ENCODE measurements at regions not wholly inside any gene's neighbourhood (a gene's known extent, or its start where the extent isn't known, plus 50 kb on each side); places are given as distances from the start of the nearest gene placed in this dataset.
"Not testable (repeated sequence)": the region's sequence is repeated elsewhere in the genome, so short reads cannot be mapped to it uniquely, and the experiment has no call there.

DNA sequence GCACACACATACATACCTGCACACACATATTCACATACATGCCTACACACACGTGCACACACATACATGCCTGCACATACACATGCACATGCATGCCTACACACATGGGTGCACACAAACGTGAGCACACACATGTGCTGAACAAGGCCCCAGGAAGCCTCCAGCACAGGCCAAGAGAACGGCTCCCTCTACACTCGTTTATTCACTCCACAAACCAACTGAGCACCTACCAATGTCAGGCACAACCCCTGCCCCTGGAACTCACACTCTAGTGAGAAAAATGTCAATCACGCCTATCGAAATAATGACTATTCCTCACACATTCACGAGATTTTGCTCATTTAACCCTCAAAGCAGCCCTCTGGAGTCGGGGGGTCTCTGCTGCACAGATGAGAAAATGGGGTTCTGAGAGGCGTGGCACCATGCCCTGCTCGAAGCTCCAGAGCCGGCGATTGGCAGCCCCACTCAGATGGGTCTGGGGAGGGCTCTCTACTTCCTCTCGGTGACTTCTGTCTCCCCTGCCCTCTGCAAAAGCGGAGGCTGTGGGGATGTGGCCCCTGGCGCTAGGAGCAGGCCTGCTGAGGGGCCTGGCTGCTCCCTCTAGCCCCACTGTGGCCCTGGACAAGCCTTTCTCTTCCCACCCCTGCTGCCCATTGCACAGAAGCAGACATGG lies 90.2 kb upstream of the RUNX3 start:
- no peak for DNase-seq

DNA sequence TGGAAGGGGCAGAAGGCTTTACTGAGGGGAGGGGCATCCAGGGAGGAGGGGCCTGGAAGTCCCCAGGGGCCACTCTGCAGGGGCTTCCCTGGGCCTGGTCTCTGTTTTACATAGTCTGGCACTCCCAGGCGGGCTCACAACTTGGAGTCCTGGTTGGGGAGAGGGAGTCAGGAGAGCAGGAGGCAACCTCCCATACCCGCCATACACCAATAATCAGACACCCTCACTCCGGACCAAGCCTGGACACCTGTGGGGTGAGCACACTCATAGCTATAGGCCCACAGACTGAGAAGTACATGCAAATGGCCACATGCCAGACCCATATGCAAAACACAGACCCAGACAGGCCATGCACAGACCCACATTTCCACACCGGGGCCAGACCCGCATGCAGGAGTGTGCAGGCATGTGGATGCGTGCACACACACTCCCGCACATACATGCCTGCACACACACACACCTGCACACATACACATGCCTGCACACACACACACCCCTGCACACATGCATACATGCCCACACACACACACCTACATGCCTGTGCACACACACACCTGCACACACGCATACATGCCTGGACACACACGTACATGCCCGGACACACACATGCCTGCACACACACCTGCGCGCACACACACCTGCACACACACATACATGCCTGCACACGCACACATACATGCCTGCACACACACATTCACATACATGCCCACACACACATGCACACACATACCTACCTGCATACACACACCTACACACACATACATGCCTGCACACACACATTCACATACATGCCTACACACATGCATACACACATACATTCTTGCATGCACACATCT lies 89.5 kb upstream of the RUNX3 start:
- peak; percentile 16 for DNase-seq

DNA sequence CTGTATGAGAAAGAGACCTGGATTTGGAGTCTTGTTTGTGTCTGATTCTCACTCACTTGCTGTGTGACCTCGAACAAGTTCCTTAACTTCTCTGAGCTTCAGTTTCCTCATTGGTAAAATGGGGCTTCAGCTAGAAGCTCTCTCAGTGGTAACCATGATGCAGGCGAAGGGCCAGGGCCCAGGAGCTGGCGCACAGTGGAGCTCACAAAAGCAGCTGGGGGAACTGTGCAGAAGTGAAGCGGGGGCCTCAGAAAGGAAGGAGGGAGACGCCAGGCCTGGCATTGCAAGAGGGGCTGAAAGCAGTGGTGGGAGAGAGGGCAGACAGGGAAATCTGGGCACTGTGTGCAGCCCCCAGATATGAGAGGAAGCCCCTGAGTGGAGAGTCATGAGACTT lies 88.9 kb upstream of the RUNX3 start:
- DNase-seq: no peak

DNA sequence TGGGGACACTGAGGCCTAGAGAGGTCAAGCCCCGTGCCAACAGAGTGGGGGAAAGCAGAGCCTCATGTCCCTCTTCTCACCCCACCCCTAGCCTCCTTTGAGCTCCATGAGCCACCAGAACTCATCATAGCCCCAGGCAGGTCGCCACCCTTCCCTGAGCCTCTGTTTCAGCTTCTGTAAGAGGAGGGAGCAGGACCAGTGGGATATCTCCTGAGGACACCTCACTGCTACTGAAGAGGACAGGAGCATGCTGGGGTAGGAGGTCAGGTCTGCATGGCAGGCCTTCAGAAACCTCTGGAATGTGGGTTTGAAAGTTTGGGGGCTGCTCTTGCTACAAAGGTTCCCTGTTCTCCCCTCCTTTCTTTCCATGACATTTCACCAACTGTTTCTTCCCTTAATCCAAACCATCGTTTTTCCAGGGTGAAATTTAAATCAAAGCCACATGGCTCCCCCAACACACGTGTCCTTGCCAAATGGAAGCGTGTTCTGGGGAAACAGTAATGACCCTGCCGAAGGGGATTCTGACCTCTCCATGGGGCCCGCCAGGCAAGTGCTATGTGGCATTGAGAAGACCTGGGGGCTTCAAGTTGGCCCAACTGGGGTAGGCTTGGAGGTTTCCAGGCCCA lies 88.1 kb upstream of the RUNX3 start:
- DNase-seq: no peak

DNA sequence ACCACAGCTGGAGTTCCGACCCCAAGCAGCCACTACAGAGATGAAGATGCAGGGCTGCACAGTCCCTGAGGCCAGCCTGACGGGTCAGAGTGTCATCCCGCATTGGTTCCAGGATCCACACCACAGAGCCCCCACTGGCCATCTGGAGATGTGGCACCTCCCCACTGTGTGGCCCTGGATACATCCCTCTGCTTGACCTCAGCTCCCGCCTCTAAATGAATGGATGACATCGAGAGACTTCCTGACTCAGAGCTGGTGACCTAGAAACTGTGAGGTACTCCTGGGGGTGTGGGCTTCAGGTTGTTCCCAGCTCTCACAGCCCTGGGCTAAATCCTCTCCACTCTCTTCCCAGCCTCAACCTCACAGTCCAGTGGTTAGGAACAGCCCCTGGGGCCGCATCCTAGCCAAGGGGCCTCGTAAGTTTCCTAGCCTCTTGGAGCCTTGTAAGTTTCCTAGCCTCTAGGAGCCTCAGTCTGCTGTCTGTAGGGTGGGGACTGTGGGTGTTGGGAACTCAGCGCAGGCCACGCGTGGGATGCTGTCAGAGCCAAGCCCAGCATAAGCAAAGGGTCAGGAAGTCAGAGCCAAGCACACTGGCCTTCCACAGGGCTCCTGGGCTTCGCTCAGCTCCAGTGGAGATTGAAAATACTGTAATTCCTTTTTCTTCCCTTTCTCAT lies 87.5 kb upstream of the RUNX3 start:
- no peak for DNase-seq

DNA sequence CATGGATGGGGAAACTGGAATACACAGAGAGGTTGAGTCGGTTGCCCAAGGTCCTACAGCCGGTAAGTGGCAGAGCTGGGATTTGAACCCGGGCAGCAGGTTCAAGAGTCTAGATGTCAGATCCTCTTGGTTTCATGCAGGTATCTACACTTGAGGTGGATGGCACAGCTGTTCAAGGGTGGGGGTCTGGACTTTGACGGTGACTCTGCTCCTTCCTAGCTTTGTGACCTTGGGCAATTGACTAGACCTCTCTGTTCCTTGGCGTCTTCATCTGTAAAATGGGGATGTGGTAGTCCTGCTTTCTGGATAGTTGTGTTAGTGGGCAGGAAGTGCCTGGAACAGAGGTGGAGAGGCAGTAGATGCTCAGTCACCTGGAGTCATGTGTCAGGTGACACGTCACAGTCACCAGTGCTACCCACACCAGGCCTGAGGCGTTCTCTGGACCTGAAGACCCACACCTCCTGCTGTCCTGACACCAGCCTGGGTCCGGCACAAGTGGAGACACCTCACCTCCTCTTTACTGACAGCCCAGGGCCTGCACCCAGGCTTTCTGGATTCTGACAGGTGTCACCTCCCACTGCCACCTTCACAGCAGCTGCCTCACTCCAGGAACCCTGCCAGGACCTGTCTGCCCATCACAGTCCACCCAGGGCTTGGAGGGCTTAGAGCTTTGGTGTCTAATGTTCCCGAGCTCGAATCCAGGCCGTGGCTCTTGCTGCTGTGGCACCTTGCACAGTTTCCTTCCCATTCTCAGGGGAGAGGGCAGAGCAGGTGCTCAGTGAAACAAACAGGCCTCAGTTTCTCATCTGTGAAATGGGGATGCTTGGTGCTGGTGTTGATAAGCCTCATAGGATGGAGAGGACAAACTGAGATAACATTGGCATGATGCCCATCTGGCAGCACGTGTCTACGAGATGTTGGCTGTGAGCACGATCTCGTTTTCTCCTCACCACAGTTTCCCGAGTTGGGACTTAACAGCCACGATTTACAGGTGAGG lies 83.2 kb upstream of the RUNX3 start:
- DNase-seq: no peak

DNA sequence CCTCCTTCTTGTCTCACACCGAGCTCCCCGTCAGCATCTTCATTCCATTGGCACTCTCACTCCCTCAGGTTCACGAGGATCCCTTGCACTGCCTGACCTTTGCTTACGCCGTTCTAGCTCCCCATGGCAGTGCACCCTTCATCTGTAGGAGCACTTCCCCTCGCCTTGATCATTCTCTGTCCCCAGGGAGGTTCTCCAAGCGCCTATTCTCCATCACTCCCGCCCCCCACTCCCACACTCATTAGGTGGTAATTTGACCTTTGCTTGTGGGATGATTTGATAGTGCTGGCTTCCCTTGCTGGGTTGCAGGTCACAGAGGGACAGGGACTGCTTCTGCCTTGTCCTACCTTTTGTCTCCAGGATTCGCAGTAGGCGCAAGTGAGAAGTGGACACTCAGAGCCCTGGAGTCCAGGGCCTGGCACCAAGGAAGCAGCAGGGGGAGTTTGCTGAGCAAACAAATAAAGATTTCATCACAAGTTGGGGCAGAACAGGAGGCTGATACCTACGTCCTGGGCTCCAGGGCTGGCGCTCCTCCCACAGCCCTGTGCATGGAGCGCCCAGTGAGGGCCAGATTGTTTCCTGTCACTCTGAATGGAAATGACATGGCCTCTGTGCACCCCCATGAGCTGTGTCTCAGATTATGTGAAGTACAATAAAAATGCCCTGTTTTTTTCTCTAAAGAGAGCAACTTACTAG lies 82.0 kb upstream of the RUNX3 start:
- DNase-seq: no peak

DNA sequence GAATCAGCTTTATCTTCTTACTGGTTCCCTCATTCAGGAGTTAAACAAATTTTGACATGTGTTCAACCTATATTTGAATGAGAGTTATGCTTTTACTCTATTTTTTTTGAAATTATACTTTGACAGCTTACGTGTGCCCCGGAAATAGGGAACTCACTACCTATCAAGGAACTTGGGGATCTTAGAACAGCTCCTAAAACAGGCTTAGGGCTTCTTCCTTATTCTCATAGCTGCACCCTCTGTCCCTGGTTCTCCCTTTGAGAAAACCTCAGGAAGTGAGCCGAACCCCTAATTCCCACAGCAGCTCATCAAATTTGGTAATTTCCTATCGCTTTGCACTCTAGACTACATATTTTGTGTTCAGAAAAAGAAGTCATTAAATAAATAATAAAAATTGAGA lies 81.2 kb upstream of the RUNX3 start:
- DNase-seq: no peak

DNA sequence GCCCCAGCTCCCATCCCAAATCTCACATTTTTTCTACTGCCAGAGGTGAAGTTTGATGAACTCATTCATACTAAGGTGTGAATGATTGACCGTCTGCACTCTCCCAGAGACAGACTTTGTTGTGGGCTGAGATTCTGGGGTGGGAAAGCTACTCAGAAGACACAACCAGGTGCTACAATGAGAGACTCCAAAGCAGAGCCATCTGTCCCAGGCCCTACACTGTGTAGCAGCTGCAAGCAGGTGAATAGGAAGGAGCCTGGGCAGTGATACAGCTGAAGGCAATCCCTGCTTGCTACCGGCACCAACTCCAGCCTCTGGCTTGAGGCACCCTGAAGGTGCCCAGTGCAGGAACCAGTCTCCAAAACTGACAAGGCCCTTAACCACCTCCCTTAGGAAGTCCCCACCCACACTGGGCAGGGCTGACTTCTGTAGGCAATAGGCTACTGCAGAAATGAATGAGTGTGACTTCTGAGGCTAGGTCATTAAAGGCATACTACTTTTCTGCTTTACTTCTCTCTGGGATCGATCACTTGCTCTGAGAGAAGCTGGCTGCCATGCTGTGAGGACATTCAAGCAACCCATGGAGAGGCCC lies 79.7 kb upstream of the RUNX3 start:
- no peak for DNase-seq

DNA sequence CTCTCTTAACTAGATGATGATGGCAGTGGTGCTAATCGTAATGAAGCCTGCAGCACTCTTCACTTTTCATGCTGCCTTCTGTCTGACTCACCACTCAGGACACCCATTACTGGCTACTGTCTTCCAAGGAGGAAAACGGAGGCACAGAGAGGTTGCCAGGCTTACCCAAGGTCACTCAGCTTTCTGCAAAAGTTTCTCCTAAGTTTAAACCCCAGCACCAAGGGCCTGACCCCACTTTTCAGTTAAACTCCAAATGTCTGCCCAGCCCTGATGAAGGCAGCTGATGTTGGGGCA lies 78.1 kb upstream of the RUNX3 start:
- no peak for DNase-seq

DNA sequence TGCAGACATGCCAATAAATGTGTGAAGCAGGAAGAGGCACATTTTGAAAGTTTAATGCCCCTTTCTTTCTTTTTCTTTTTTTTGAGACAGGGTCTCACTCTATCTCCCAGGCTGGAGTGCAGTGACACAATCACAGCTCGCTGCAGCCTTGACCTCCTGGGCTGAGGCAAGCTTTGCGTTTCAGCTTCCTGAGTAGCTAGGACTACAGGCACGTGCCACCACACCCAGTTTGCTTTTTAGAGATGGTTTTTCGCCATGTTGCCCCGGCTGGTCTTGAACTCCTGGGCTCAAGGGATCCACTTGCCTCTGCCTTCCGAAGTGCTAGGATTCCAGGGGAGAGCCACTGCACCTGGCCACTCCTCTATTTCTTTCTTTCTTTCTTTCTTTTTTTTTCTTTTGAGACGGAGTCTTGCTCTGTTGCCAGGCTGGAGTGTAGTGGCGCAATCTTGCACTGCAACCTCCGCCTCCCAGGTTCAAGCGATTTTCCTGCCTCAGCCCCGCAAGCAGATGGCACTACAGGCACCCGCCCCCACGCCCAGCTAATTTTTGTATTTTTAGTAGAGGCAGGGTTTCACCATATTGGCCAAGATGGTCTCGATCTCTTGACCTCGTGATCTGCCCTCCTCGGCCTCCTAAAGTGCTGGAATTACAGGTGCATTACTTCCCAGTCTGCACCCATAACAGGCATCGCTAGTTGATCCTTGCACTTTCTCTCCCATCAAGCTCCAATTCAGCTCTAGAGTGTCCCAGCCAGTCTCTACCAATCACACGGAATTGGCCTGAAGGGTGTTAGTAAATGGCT lies 77.5 kb upstream of the RUNX3 start:
- DNase-seq: not testable (repeated sequence)

DNA sequence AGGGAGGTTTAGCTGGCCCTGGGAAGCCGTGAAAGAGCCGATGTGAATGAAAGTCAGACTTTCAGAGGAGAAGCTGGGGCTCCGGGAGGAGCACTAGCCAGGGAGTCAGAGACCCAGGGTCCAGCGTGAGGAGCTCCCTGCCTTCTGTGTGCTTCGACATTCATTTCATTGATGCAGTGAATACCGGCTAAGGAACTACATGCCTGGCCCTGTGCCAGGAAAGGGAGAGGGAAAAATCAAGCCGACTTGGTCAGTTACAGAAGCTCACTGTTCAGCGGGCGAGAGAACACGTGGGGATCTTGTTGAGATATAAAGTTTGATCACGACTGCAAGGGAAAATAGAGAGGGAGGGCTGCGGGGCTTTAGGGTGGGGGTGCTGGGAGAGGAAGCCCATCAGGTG lies 76.7 kb upstream of the RUNX3 start:
- DNase-seq: no peak

DNA sequence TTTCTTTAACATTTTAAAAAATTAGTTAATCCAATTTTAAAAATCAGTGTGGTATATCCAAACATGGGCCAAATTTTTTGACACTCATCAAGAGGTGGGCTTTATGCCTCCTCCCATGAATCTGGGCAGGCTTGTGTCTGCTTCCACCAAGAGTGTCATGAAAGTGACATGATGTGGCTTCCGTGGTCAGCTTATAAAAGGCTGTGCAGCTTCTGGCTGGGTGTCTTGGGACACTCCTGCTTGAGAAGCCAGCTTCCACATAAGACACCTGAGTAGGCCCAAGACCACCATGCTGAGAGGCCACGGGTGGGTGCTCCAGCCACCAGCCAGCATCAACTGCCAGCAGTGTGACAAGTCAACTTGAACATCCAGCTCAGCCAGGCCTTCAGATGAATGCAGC lies 74.3 kb upstream of the RUNX3 start:
- no peak for DNase-seq

DNA sequence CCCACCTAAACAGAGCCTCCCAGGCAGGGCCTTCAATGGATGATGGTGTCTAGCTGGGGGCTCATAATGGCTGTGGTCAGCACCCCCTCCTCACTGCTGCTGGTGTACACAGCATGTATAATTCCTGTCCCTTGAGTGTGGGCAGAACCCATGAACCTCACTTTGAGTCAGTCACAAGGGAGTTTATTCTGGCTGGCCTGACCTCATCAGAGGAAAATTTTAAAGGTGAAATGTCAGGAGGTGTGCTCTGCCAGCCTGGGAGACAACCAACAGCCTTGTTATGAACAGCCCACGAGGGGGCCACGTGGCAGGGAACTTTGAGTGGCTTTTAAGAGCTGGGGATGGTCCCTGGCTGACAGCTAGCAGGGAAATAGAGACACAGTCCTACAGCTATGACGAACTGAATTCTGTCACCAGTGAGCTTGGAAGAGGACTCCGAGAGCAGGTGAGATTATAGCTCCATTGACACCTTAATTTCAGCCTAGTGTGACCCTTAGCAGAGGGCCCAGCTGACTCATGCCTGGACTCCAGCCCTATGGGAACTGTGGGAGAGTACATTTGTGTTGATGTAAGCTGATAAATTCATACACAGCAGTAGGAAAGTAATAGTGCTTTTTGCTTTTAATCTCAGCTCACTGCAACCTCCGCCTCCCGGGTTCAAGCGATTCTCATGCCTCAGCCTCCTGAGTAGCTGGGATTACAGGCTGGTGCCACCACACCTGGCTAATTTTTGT lies 73.5 kb upstream of the RUNX3 start:
- no peak for DNase-seq

DNA sequence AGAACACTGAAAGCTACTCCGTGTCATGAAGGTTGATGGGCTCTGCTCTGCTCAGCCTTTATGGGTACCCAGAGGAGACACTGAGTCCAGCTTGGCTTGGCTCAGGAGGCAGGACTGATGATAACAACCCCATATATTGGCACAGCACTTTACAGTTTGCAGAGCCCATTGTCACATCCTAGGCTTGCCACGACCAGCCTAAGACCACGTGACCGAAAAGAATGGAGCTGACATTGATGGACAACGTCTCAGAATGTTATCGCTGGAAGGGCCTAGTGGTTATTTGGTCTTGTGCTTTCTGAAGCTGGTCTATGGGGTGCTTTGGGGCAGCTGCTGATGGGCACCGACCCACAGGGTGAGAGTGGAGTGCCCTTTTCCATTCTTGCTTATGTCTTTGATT lies 72.9 kb upstream of the RUNX3 start:
- DNase-seq: no peak

DNA sequence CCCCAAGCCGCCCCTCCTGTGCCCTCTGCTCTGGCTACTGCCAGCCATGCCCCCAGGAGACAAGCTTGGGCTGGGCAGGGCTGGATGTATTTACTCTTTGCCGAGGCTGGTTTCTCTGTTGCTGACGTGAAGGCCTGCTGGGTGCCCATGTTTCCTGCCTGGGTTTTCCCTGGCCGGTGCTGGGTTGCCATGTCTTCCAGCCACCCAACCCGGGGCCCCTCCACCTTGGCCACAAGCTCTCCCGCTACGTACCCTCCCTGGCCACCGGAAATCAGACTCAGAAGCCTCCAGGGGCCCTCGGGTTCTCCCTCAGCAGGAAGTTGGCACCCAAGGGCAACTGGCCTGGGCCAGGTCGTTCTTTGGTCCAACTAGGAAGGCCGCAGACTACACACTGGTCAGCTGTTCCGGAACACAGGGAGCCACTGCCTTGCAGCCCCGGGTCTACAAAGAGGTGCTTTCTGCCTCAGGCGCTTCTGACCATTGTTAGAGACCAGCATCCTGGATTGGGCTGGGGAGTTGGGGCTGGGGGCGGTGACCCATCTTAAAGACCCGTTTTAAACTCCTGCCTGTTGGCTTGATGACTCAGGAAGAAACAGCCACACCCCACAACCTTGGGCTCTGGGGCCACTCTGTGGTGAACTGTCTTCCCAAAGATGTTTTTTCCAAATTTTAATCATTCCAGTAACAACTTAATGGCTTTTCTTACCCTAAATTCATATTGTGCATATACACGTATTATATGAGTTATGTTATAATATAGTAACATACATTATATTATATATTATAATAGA lies 71.2 kb upstream of the RUNX3 start:
- DNase-seq: no peak

DNA sequence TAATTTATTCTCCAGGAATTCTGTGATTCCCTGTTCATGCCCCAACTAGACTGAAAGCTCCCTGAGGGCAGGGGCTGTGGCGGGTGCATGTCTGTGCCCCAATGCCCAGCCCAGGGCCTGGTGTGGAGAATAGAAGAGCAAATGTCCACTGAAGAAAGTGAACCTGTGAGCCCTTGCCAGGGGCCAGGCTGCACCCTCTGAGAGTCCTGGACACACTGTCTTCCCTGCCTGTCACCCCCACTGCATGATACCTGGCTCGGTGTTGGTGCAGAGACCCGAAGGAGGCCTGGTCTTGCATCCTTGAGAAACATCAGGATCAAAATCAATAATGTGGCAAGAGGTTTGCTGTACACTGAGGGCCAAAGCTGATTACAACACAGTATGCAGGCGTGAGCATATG lies 69.8 kb upstream of the RUNX3 start:
- DNase-seq: no peak

DNA sequence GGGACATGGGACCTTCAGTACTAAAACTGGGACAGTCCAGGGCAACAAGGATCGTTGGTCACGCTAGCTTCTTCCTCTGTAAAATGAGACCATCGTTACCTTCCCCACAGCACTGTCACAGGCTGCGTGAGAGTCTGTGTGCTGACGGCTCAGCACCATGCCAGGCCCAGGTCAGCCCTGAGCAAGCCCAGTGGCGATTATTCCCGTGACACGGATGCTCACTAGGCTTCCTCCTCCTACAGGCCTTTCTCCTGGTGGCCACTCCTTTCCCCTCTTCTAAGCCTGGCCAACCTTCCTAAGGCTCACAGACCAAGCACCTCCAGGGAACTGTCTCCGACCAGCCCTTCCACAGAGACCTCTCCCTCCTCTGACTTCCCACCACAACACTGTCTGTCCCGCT lies 69.3 kb upstream of the RUNX3 start:
- no peak for DNase-seq
